Parathyroid adenoma (tissue), 2 donors: ENCODE measurements at regions not wholly inside any gene's neighbourhood (a gene's known extent, or its start where the extent isn't known, plus 50 kb on each side); places are given as distances from the start of the nearest gene placed in this dataset.

Experiments
- H2AFZ ChIP-seq: fragments of 300-600 bp; sonication (generic); one replicate; pipeline ENCODE4 v1.7.0; 2017; ENCODE audit warnings: antibody characterized with exemption, mild to moderate bottlenecking
- H3K27ac ChIP-seq: fragments of 300-600 bp; sonication (generic); one replicate; pipeline ENCODE4 v1.7.0; 2017
- H3K27me3 ChIP-seq: fragments of 300-600 bp; sonication (generic); one replicate; pipeline ENCODE4 v1.7.0; 2017; ENCODE audit warnings: low read length; ENCODE audit not compliant: control insufficient read depth, insufficient read depth
- H3K36me3 ChIP-seq: fragments of 300-600 bp; sonication (generic); one replicate; pipeline ENCODE4 v1.7.0; 2017; ENCODE audit warnings: low read length; ENCODE audit not compliant: control insufficient read depth, insufficient read depth
- H3K4me1 ChIP-seq: fragments of 300-600 bp; sonication (generic); one replicate; pipeline ENCODE4 v1.7.0; 2017; ENCODE audit warnings: control low read depth
- H3K4me2 ChIP-seq: fragments of 300-600 bp; sonication (generic); one replicate; pipeline ENCODE4 v1.7.0; 2017; ENCODE audit warnings: low read length
- H3K4me3 ChIP-seq: fragments of 300-600 bp; sonication (generic); one replicate; pipeline ENCODE4 v1.7.0; 2017; ENCODE audit warnings: low read depth, low read length
- H3K79me2 ChIP-seq: fragments of 300-600 bp; sonication (generic); one replicate; pipeline ENCODE4 v1.7.0; 2017; ENCODE audit warnings: control low read depth
- H3K9ac ChIP-seq: fragments of 300-600 bp; sonication (generic); one replicate; pipeline ENCODE4 v1.7.0; 2017; ENCODE audit warnings: mild to moderate bottlenecking
- H3K9me3 ChIP-seq: fragments of 300-600 bp; sonication (generic); one replicate; pipeline ENCODE4 v1.7.0; 2017; ENCODE audit warnings: low read length; ENCODE audit not compliant: control insufficient read depth
- CTCF ChIP-seq: fragments of 300-600 bp; sonication (generic); IDR thresholded peaks from one replicate; pipeline ENCODE4 v1.7.0; 2017; ENCODE audit warnings: antibody characterized with exemption, mild to moderate bottlenecking
- donor health status: primary hyperparathyroidism.

GRCh38 chr7:96546426-96546825 is 163.2 kb downstream of the SEM1 start:
- no peaks in the 10 kb centered on the region for H3K9me3 ChIP-seq
- no peaks in the 10 kb centered on the region for H3K36me3 ChIP-seq
- no peak overlapping the region for H3K27ac ChIP-seq
- H3K4me3 ChIP-seq: no peak overlapping the region
- no peak overlapping the region for H2AFZ ChIP-seq
- no peaks in the 10 kb centered on the region for H3K79me2 ChIP-seq
- H3K9ac ChIP-seq: no peak overlapping the region
- H3K4me2 ChIP-seq: no peak overlapping the region
- H3K4me1 ChIP-seq: no peaks in the 10 kb centered on the region
- TF ChIP-seq CTCF: no peak
- no peaks in the 10 kb centered on the region for H3K27me3 ChIP-seq

GRCh38 chr7:96539471-96539870 is 170.2 kb downstream of the SEM1 start:
- no peaks in the 10 kb centered on the region for H3K36me3 ChIP-seq
- H2AFZ ChIP-seq: no peak overlapping the region
- H3K27ac ChIP-seq: no peak overlapping the region
- no peaks in the 10 kb centered on the region for H3K79me2 ChIP-seq
- H3K9ac ChIP-seq: no peak overlapping the region
- H3K4me1 ChIP-seq: no peaks in the 10 kb centered on the region
- no peak overlapping the region for H3K4me3 ChIP-seq
- H3K4me2 ChIP-seq: no peak overlapping the region
- no peaks in the 10 kb centered on the region for H3K9me3 ChIP-seq
- TF ChIP-seq CTCF: no peak
- H3K27me3 ChIP-seq: no peaks in the 10 kb centered on the region

- Histone ChIP-seq H3K27me3 (no peaks in the 10 kb centered on the region), H3K9ac (no peak overlapping the region), H2AFZ (no peak overlapping the region), H3K36me3 (no peaks in the 10 kb centered on the region), H3K4me1 (no peaks in the 10 kb centered on the region), H3K27ac (no peak overlapping the region), H3K4me3 (no peak overlapping the region), H3K4me2 (no peak overlapping the region), H3K9me3 (no peaks in the 10 kb centered on the region), H3K79me2 (no peaks in the 10 kb centered on the region)
- no peak for TF ChIP-seq CTCF
Observed at GRCh38 chr7:96538632-96539031, 171.0 kb downstream of the SEM1 start.

- Histone ChIP-seq H3K9ac (no peak overlapping the region), H3K27ac (no peak overlapping the region), H3K79me2 (no peaks in the 10 kb centered on the region), H3K36me3 (no peaks in the 10 kb centered on the region), H3K4me3 (no peak overlapping the region), H3K9me3 (no peaks in the 10 kb centered on the region), H3K4me2 (no peak overlapping the region), H2AFZ (no peak overlapping the region), H3K27me3 (no peaks in the 10 kb centered on the region), H3K4me1 (no peaks in the 10 kb centered on the region)
- TF ChIP-seq CTCF: no peak
Observed at GRCh38 chr7:96534221-96534620, 175.4 kb downstream of the SEM1 start.

- Histone ChIP-seq H3K4me2 (no peak overlapping the region), H3K27me3 (no peaks in the 10 kb centered on the region), H3K27ac (no peak overlapping the region), H3K4me3 (no peak overlapping the region), H3K4me1 (no peaks in the 10 kb centered on the region), H3K36me3 (no peaks in the 10 kb centered on the region), H3K79me2 (no peaks in the 10 kb centered on the region), H2AFZ (no peak overlapping the region), H3K9ac (no peak overlapping the region), H3K9me3 (no peaks in the 10 kb centered on the region)
- TF ChIP-seq CTCF: no peak
Observed at GRCh38 chr7:96532428-96532935, 177.2 kb downstream of the SEM1 start.
